ENCODE measurements at regions not wholly inside any gene's neighbourhood (a gene's known extent, or its start where the extent isn't known, plus 50 kb on each side); places are given as distances from the start of the nearest gene placed in this dataset.

DNA sequence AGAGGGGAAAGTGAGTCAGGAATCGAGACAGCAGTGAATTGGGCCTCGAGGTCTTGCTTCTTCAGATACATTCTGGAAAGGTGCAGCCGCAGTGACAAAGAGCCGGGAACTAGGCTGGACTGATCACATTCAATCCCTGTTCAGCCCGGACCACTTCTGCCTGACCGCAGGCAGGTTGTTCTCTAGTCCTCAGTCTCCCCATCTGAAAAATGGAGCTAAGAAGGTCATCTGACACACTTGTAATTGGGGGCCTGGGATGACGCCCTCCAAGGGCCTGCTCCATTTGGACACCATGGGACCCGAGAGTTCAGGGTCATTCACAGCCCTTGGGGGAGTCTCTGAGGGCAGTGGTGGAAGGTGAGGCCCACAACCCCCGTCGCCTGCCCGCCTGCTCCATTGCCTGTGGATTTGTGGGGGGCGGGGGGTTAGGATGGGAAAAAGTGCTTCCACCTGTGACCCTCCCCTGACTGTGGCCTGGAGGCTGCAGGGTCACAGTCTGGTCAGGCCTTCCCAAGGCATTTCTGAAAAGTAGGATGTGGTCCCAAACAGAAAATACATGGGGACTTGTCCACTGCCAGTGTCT lies 87.9 kb upstream of the CSF3R start:
- TF ChIP-seq EHMT2 (IDR thresholded peaks at IDR 0.05; ENCODE audit: low read depth) (no peak), MAZ (IDR thresholded peaks at IDR 0.05; ENCODE audit: borderline replicate concordance, low read depth, low read length) (no peak), JUN (IDR thresholded peaks at IDR 0.05) (no peak), KDM1A (IDR thresholded peaks at IDR 0.05; ENCODE audit: low read depth) (no peak), POLR2A (IDR thresholded peaks at IDR 0.05; ENCODE audit: low read length) (no peak), RARB (CRISPR knock-in tag; IDR thresholded peaks at IDR 0.05) (no peak), CHD2 (IDR thresholded peaks at IDR 0.05; ENCODE audit: low read length, partially characterized antibody) (no peak)
- TF ChIP-seq, protein P1, sequence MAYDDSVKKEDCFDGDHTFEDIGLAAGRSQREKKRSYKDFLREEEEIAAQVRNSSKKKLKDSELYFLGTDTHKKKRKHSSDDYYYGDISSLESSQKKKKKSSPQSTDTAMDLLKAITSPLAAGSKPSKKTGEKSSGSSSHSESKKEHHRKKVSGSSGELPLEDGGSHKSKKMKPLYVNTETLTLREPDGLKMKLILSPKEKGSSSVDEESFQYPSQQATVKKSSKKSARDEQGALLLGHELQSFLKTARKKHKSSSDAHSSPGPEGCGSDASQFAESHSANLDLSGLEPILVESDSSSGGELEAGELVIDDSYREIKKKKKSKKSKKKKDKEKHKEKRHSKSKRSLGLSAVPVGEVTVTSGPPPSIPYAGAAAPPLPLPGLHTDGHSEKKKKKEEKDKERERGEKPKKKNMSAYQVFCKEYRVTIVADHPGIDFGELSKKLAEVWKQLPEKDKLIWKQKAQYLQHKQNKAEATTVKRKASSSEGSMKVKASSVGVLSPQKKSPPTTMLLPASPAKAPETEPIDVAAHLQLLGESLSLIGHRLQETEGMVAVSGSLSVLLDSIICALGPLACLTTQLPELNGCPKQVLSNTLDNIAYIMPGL (CRISPR knock-in tag; IDR thresholded peaks at IDR 0.05; ENCODE audit: borderline replicate concordance) = no peak
- TF ChIP-seq, protein P2, sequence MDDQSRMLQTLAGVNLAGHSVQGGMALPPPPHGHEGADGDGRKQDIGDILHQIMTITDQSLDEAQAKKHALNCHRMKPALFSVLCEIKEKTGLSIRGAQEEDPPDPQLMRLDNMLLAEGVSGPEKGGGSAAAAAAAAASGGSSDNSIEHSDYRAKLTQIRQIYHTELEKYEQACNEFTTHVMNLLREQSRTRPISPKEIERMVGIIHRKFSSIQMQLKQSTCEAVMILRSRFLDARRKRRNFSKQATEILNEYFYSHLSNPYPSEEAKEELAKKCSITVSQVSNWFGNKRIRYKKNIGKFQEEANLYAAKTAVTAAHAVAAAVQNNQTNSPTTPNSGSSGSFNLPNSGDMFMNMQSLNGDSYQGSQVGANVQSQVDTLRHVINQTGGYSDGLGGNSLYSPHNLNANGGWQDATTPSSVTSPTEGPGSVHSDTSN (IDR thresholded peaks at IDR 0.05) = no peak
- TF ChIP-seq, protein P3, sequence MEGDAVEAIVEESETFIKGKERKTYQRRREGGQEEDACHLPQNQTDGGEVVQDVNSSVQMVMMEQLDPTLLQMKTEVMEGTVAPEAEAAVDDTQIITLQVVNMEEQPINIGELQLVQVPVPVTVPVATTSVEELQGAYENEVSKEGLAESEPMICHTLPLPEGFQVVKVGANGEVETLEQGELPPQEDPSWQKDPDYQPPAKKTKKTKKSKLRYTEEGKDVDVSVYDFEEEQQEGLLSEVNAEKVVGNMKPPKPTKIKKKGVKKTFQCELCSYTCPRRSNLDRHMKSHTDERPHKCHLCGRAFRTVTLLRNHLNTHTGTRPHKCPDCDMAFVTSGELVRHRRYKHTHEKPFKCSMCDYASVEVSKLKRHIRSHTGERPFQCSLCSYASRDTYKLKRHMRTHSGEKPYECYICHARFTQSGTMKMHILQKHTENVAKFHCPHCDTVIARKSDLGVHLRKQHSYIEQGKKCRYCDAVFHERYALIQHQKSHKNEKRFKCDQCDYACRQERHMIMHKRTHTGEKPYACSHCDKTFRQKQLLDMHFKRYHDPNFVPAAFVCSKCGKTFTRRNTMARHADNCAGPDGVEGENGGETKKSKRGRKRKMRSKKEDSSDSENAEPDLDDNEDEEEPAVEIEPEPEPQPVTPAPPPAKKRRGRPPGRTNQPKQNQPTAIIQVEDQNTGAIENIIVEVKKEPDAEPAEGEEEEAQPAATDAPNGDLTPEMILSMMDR (IDR thresholded peaks at IDR 0.05) = no peak

Measured in A549 (cell line).